Activated CD8-positive, alpha-beta memory T cell treated with anti-CD3 and anti-CD28 coated beads, Interleukin-2, amount 50 U/mL, for 48 hours (primary cell): ENCODE measurements at regions not wholly inside any gene's neighbourhood (a gene's known extent, or its start where the extent isn't known, plus 50 kb on each side); places are given as distances from the start of the nearest gene placed in this dataset.
"Not testable (repeated sequence)": the region's sequence is repeated elsewhere in the genome, so short reads cannot be mapped to it uniquely, and the experiment has no call there.

Source experiments
- DNase-seq: peaks from one replicate; pipeline ENCODE4 v3.0.0-alpha.2; 2020

DNA sequence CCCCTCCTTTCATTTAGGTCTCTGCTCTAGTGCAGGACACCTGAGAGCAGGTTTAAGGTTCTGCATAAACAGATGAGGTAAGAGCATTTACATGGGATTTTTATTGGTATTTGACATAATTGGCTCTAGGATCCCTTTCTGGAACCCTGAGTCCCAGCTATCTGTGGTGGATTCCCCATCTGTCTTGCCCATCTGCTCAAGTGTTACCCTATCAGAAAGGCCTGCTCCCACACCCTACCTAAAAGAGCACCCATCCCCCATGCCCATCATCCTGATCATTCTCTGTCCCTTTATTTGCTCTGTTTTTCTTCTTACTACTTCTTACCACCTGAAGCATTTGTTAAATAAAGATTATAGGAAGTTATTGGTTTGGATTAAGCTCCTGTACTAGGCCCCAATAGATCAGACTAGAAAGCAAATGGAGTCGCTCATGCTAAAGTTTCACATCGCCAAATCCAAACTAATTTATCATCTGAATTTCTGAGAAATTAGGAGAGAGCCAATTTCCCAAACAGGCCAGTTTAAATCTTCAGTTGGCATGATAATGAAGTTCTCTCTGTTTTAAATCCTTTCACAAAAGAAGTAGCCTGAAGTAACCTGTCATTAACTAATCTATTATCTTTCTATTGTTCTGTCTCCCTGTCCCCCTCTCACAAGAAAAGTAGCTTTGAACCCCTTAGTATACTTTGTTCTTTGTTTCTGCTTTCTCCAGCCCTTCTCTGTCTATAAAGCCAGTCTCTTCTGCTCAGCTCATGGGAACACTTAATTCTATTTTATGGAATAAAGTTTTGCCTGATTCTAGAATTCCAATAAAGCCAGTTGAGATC, 178.6 kb downstream of the ZNF674 start:
- DNase-seq: no peak

DNA sequence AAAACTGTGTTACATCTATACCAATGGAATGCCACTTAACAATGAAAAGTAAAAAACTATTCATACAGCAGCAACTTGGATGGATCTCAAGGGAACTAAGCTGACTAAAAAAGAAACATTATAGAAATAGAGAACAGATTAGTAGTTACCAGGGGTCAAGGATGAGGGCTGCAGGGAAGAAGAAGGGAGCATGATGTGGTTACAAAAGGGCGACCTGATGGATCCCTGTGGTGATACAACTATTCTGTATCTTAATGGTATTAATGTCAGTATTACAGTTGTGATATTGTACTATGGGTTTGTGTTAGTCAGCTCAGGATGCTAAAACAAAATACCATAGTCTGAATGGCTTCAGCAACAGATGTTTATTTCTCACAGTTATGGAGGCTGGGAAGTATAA, 190.7 kb downstream of the ZNF674 start:
- no peak for DNase-seq

GRCh38 chrX:46341767-46342322, 203.4 kb downstream of the ZNF674 start:
- DNase-seq: no peak

DNA sequence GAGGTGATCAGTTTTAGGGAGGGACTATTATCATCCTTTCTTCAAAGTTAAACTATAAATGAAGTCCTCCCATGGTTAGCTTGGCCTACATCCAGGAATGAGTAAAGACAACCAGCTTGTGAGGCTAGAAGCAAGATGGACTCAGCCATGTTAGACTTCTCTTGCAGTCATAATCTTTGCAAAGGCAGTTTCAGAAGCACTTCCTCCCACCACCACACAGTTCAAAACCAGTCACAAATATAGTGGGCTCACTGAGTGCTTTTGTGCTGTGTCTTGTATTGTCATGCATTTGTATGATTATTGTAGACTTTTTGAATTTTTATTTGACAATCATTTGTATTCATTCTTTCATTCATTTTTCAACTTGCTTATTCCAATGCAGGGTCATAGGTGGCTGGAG, 204.5 kb downstream of the ZNF674 start:
- no peak for DNase-seq

GRCh38 chrX:46333550-46333949, 211.7 kb downstream of the ZNF674 start:
- no peak for DNase-seq

GRCh38 chrX:46330981-46331380, 214.2 kb downstream of the ZNF674 start:
- no peak for DNase-seq

DNA sequence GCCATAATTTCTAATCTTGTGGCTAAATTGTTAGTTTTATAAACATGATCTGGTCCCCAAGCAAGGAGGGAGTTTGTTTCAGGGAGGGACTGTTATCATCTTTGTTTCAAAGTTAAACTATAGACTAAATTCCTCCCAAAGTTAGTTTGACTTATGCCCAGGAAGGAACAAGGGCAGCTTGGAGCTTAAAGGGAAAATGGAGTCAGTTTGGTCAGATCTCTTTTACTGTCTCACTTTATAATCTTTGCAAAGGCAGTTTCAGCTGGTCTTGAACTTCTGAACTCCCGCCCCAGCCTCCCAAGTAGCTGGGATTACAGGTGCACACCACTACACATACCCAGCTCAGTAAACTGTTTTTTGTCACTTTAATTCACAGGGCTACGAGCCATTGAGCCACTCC, 214.7 kb downstream of the ZNF674 start:
- DNase-seq: no peak

GRCh38 chrX:46328133-46328532, 217.1 kb downstream of the ZNF674 start:
- no peak for DNase-seq

GRCh38 chrX:46327566-46328115, 217.6 kb downstream of the ZNF674 start:
- DNase-seq: no peak

GRCh38 chrX:46326161-46326560, 219.1 kb downstream of the ZNF674 start:
- no peak for DNase-seq

- DNase-seq: peak; percentile 63
Measured at GRCh38 chrX:46325312-46325877, 219.8 kb downstream of the ZNF674 start.

- no peak for DNase-seq
Measured at GRCh38 chrX:46324166-46324565, 221.1 kb downstream of the ZNF674 start.

DNA sequence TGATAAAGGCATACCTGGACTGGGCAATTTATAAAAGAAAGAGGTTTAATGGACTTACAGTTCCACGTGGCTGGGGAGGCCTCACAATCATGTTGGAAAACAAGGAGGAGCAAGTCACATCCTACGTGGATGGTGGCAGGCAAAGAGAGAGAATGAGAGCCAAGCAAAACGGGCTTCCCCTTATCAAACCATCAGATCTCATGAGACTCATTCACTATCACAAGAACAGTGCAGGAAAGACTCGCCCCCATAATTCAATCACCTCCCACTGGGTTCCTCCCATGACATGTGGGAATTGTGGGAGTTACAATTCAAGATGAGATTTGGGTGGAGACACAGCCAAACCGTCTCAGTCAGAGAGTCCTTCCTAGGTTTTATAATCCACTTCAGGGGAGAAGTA, 222.3 kb downstream of the ZNF674 start:
- DNase-seq: not testable (repeated sequence)

DNA sequence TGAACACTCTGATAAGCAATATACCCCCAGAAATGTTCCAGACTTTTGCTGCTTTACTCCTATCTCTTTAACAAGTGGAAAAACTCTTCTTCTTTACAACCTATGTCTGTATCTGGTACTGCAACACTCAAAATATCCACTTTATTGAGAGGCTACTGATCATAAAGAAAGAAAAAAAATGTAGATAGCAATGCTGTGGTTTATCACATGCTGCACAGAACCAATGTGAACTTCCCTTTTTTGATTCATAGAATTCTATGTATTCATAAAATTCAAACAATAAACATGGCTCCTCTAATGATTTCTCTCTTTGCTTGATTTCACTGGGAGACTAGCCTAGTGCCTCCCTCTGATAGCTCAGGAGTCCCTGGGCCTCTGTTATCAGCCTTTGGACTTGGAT, 223.5 kb downstream of the ZNF674 start:
- no peak for DNase-seq

DNA sequence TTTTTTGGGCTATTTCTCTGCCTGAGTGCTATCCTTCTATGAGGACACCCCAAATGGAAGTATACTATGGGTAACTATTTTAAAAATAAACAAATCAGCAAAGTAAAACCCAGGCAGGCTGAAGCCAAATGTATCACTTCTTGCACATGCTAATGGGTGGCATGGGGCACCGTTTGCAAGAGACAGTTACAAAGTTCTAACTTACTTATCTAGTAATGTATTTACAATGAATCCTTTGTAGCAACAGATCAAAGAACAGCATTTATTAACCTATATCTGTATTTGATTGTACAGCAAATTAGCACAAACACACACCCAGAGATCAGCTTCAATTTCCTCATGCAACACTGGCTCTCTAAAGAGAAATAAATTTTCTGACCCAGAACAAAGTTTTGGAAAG, 225.5 kb downstream of the ZNF674 start:
- no peak for DNase-seq

DNA sequence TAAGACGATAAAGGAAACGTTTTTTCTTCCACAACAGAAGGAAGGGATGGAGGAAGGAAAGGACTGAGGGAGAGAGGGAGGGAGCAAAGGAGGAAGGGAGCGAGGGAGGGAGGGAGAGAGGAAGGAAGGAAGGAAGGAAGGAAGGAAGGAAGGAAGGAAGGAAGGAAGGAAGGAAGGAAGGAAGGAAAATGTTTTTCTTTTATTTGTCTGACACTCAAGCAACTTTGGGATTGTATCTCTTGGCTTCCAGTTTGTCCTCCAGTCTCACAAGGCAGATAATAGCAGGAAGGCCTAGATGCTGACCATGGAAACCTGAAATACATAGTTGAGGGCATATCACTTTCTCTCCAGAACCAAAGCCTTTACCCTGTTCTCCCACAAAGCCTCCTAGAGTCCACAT, 226.7 kb downstream of the ZNF674 start:
- no peak for DNase-seq

- no peak for DNase-seq
Measured at GRCh38 chrX:46317163-46317562, 228.1 kb downstream of the ZNF674 start.

- no peak for DNase-seq
Measured at GRCh38 chrX:46311581-46312120, 233.6 kb downstream of the ZNF674 start.

DNA sequence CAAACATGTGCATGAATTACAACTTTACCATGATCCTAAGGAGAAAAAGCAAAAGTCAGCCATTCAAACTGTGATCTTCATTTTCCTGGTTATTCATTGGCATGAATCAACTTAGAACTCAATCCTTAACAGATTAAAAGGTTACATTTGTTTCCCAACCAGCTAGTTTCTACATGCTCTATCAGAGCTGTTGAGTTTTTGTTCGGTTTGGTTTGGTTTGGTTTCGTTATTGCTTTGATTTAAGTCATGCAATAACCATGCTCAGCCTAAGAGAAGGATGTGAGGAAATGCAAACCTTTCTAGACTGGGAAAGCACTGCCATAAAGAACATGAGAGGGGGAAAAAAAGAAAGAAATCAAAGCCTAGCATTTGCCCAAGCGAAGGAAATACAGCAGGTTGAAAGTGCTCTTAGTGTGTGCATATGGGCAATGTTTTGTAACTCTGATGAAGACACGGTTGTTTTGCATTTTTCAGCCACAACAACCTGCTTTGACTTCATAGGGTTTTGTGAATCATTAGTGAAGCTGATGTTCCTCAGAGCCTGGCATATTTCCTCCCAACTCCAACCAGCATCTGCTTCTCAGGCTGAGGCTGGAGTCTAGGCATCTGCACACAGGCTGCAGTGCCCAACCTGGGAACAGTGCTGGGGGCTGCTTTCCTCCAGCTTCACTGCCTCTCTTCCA, 234.3 kb downstream of the ZNF674 start:
- DNase-seq: no peak

GRCh38 chrX:46308110-46308509, 237.1 kb downstream of the ZNF674 start:
- no peak for DNase-seq

DNA sequence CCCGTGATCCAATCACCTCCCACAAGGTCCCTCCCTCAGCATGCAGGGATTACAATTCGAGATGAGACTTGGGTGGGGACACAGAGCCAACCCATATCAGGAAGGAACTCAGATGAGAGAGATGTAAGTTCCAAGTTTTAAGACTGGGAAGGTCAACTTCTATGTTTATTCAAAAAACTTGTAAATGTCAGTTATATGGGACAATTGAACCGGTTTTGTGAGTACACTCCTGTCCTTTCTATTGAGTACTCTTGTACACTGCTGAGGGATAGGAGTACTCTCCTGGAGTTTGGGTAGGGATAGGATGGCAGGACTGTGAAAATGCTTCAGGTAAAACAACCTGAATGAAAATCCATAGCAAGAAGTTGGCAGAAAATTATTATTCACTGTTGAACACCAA, 239.1 kb downstream of the ZNF674 start:
- no peak for DNase-seq

GRCh38 chrX:46305431-46305830, 239.8 kb downstream of the ZNF674 start:
- no peak for DNase-seq

DNA sequence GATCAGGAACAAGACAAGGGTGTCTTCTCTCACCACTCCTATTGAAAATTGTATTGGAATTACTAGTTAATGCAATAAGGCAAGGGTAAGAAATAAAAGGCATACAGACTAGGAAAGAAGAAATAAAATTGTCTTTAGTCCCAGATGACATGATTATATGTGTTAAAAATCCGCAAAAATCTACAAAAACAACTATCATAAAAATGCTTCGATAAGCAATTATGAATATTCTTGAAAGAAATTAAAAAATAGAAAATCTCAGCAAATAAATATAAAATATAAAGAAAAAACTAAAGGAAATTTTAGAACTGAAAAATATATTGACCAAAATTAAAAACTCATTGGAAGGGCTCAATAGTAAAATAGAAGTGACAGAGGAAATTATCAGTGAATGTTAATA, 243.3 kb downstream of the ZNF674 start:
- no peak for DNase-seq
